GM18505 (cell line): ENCODE measurements at regions not wholly inside any gene's neighbourhood (a gene's known extent, or its start where the extent isn't known, plus 50 kb on each side); places are given as distances from the start of the nearest gene placed in this dataset.

Source experiments
- ATAC-seq: cut with Tn5 transposase; IDR thresholded peaks from one replicate; pipeline ENCODE4 v1.9.1; 2021; ENCODE audit not compliant: unreplicated experiment
- POLR2A ChIP-seq: IDR thresholded peaks from 4 replicates; pipeline ENCODE4 v1.6.1; 2011; ENCODE audit warnings: borderline replicate concordance; ENCODE audit not compliant: insufficient read depth, insufficient read length; ENCODE audit errors: extremely low read depth

- no peak for ATAC-seq
- TF ChIP-seq POLR2A, result no peak
Measured at GRCh38 chr4:187236209-187236890, 512.7 kb upstream of the FAT1 start.

- TF ChIP-seq POLR2A, result no peak
- ATAC-seq, result no peak
Measured at GRCh38 chr4:187238646-187239045, 515.0 kb upstream of the FAT1 start.

GRCh38 chr4:187251896-187252295, 528.2 kb upstream of the FAT1 start:
- ATAC-seq, result no peak
- TF ChIP-seq POLR2A, result no peak

DNA sequence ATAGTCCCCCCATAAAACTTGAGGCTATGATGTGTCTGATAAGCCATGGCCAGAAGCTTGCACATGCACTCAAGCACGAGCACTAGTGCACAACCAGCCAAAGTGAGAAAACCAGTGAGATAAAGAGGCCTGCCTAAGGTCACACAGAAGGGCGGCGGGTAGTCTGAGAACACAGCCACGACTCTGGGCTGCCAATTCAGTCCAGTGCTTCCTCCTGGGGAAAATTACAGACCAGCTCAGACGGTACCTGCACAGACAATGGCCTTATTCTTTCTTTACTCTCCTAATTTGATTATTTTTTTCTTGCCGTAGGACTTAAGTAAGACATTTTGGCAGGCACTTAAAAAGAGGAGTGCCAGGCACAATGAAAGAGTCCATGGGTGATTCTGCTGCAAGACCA, 533.2 kb upstream of the FAT1 start:
- TF ChIP-seq POLR2A, result no peak
- no peak for ATAC-seq

GRCh38 chr4:187258651-187259401, 535.2 kb upstream of the FAT1 start:
- TF ChIP-seq POLR2A, result no peak
- ATAC-seq, result no peak

GRCh38 chr4:187268940-187269339, 545.3 kb upstream of the FAT1 start:
- no peak for ATAC-seq
- TF ChIP-seq POLR2A, result no peak

DNA sequence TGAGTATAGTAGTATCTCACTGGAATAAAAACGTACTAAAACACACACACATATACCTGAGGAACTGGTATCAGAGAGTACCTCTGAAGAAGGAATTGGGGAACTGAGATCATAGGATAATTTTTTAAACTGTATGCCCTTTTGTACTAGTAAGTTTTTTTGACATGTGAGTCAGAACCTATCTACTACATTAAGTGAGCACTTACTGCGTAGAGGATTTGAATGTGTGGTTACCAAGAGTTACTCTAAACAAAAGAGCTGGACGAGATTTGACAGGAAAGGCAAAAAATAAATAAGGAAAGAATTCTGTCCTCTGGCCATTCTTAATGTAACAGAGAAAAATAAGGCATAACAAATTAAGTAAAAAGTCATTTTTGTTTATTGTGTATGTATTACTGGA, 546.5 kb upstream of the FAT1 start:
- no peak for TF ChIP-seq POLR2A
- no peak for ATAC-seq

- ATAC-seq, result no peak
- no peak for TF ChIP-seq POLR2A
Measured at GRCh38 chr4:187271848-187272247, 548.2 kb upstream of the FAT1 start.

DNA sequence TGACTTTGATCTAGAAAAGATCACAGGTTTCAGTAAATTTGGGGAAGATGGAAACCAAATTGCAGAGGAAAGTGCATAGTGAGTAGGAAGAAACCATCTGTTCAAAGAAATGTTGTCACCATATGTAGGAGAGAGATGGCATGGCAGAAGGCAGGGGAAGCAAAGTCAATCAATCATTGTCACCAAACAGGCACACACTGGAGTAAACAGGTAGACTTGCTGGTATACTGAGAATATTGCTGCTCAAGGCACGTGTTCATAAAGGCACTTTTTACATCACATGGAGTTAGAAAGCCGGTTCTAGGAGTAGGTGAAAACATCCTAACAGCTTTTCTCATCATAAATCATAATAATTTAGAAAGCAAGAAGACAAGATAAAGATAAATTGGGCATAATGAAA, 550.5 kb upstream of the FAT1 start:
- no peak for TF ChIP-seq POLR2A
- no peak for ATAC-seq

DNA sequence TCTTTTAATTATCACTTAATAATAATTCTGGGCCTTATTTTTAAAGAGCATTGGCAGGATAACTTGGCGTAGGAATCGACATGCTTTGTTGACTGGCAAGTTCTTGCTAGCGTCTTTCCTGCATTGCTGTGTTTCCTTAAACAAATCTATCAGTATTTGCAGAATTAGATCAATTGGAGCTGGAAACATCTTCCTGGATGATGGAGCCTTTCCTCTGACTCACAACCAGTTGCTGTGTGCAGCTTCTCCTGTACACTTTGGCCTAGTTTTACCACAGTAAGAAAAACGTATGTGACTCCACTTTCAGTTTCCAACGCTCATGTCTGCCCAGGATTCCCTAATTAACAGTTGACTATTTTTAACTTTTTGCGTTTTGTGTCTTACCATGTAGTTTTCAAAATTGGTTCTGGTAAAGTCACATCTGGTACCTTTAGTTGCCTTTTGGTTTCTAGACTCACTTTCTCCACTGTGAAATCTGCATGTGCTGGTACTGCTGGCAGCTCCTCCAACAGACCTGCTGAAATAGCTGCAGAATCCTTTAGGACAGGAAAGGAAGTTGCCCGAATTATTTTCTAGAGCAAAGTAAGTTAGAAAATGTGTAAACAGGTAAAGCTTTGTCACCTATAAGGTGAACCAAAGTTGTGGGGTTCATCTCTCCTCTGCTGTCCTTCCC, 553.2 kb upstream of the FAT1 start:
- no peak for TF ChIP-seq POLR2A
- ATAC-seq, result no peak

- ATAC-seq, result no peak
- no peak for TF ChIP-seq POLR2A
Measured at GRCh38 chr4:187283201-187283955, 559.7 kb upstream of the FAT1 start.

DNA sequence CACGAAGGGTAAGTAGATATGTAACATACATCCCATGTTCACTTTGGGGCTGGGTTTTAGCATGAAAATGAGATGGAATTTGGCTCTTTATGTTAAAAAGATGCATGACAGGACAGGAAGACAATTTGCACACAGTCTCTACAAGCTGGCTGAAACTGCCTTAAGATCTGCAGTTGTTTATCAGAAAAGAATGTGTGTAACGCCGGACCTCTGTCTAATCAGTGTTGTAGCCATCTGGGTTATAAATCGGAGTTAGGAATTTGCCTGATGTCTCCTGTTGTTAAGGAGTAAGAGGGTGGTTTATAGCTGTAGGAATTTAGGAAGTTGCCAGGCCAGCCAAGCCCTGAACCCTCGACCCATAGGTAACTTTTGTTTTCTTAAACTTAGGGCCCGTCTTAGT, 562.9 kb upstream of the FAT1 start:
- no peak for ATAC-seq
- no peak for TF ChIP-seq POLR2A

GRCh38 chr4:187289371-187289770, 565.7 kb upstream of the FAT1 start:
- no peak for ATAC-seq
- TF ChIP-seq POLR2A, result no peak
